ENCODE measurements at regions not wholly inside any gene's neighbourhood (a gene's known extent, or its start where the extent isn't known, plus 50 kb on each side); places are given as distances from the start of the nearest gene placed in this dataset.

DNA sequence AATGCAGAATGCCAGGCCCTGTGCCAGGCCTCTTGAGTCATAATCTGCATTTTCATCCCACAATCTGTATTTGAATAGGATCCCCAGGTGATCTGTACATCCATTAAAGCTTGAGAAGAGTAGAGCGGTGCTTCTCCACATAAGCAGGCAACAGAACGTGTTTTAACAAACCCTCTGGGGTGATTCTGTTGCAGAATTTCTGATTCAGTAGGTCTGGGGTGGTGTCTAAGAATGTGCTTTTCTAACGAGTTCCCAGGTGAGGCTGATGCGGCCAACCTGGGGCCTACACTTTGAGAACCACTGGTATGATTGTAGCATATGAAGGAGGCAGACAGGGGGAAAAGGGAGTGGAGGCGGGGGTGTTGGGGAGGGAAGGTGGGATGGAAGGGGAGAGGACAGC lies 78.4 kb upstream of the POU3F1 start:
- no peak overlapping the region for H3K4me2 ChIP-seq (ENCODE audit: insufficient read depth, low read length)
- CTCF ChIA-PET, result no interaction called here
- no peaks in the 10 kb centered on the region for H3K36me3 ChIP-seq (ENCODE audit: control insufficient read depth in 2 of 2, extremely low read depth in 1 of 2, insufficient read depth in 2 of 2, low read length in 2 of 2)
- H3K27ac ChIP-seq (ENCODE audit: insufficient read depth, low read depth, low read length), result no peak overlapping the region
- no peaks in the 10 kb centered on the region for H4K20me1 ChIP-seq (replicated peaks; ENCODE audit: control insufficient read depth, extremely low read depth, insufficient read depth, low read length)
- FAIRE-seq (no peak), DNase-seq (ENCODE audit: low read depth, low spot score) (no peak)
- H3K9me3 ChIP-seq (replicated peaks; ENCODE audit: control insufficient read depth, insufficient read depth, low read length), result no peaks in the 10 kb centered on the region
- no TSS peak for BruUV-seq (replicated peaks)
- dilution Hi-C loops (cut with MboI; ENCODE audit: extremely low pct_ligation_motif_present, low sequenced_read_pairs), result no loop called here
- POLR2A ChIA-PET, result no interaction called here
- H3K27me3 ChIP-seq (ENCODE audit: control insufficient read depth in 2 of 2, insufficient read depth in 2 of 2, low read length in 2 of 2), result no peaks in the 10 kb centered on the region
- no peaks in the 10 kb centered on the region for H3K9me1 ChIP-seq (replicated peaks; ENCODE audit: control insufficient read depth, extremely low read depth, insufficient read depth, low read length)
- H3K9ac ChIP-seq (replicated peaks; ENCODE audit: extremely low read depth, insufficient read depth, low read length), result no peak overlapping the region
- no peaks in the 10 kb centered on the region for H3K4me1 ChIP-seq (ENCODE audit: control insufficient read depth, extremely low read depth, insufficient read depth, low read length)
- H3K79me2 ChIP-seq (ENCODE audit: control insufficient read depth, insufficient read depth, low read length), result no peaks in the 10 kb centered on the region
- no peak overlapping the region for H3K4me3 ChIP-seq (replicated peaks in 1 of 3; ENCODE audit: insufficient read depth in 1 of 3, low read depth in 1 of 3, low read length in 3 of 3)
- H2AFZ ChIP-seq (ENCODE audit: low read depth, low read length), result no peak overlapping the region
- intact Hi-C loops (cut with micrococcal nuclease), result no loop called here
- TF ChIP-seq, protein P1, sequence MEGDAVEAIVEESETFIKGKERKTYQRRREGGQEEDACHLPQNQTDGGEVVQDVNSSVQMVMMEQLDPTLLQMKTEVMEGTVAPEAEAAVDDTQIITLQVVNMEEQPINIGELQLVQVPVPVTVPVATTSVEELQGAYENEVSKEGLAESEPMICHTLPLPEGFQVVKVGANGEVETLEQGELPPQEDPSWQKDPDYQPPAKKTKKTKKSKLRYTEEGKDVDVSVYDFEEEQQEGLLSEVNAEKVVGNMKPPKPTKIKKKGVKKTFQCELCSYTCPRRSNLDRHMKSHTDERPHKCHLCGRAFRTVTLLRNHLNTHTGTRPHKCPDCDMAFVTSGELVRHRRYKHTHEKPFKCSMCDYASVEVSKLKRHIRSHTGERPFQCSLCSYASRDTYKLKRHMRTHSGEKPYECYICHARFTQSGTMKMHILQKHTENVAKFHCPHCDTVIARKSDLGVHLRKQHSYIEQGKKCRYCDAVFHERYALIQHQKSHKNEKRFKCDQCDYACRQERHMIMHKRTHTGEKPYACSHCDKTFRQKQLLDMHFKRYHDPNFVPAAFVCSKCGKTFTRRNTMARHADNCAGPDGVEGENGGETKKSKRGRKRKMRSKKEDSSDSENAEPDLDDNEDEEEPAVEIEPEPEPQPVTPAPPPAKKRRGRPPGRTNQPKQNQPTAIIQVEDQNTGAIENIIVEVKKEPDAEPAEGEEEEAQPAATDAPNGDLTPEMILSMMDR (IDR thresholded peaks at IDR 0.05; ENCODE audit: extremely low read depth in 1 of 2, insufficient read depth in 1 of 2, low read depth in 1 of 2, low read length in 2 of 2), result no peak
- TF ChIP-seq JUN (IDR thresholded peaks at IDR 0.05; ENCODE audit: borderline replicate concordance, insufficient read depth, insufficient read length, low read depth) (no peak), GATA2 (IDR thresholded peaks at IDR 0.05; ENCODE audit: insufficient read depth, insufficient read length, low read depth, low read length) (no peak), MYC (IDR thresholded peaks at IDR 0.05; ENCODE audit: low read depth, low read length) (no peak)

DNA sequence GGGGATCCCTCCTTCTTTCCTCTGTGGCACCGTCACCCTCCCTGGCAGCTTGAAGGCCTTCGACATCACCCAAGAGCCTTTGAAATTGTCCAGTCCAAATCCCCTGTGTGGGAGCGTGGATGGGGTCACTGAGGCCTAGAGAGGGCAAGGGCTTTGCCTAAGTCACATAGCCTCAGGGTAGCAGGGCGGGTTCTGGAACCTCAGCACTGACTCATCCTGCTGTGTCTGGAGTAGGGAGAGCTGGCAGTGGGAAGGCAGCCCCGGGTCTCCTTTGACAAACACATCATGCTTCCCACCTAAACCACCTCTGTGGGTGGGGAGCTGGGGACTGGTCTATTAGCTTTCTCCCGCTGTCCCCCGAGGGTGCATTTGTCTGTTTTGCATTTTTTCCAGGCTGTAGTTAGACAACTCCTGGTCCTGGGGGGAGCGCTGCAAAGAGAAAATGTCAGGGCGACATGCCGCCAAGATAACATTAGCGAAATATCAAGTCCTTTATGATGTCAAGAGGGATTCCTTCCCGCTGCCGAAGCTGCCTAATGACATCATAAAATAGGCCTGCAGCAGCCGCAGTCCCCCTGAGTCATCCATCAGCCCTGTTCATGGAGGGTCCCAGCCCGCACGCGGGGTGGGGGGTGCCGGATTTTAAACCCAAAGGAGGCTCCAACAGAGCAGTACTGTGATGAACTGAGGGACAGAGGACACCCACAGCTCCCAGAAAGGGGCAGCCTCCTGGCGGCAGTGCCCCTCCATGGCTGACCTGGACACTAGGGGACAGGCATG lies 77.0 kb upstream of the POU3F1 start:
- Histone ChIP-seq H3K9ac (replicated peaks; ENCODE audit: extremely low read depth, insufficient read depth, low read length) (no peak overlapping the region), H3K4me1 (ENCODE audit: control insufficient read depth, extremely low read depth, insufficient read depth, low read length) (no peaks in the 10 kb centered on the region), H4K20me1 (replicated peaks; ENCODE audit: control insufficient read depth, extremely low read depth, insufficient read depth, low read length) (no peaks in the 10 kb centered on the region), H3K79me2 (ENCODE audit: control insufficient read depth, insufficient read depth, low read length) (no peaks in the 10 kb centered on the region), H3K9me1 (replicated peaks; ENCODE audit: control insufficient read depth, extremely low read depth, insufficient read depth, low read length) (no peaks in the 10 kb centered on the region), H2AFZ (ENCODE audit: low read depth, low read length) (no peak overlapping the region), H3K27me3 (ENCODE audit: control insufficient read depth in 2 of 2, insufficient read depth in 2 of 2, low read length in 2 of 2) (no peaks in the 10 kb centered on the region), H3K9me3 (replicated peaks; ENCODE audit: control insufficient read depth, insufficient read depth, low read length) (no peaks in the 10 kb centered on the region), H3K36me3 (ENCODE audit: control insufficient read depth in 2 of 2, extremely low read depth in 1 of 2, insufficient read depth in 2 of 2, low read length in 2 of 2) (no peaks in the 10 kb centered on the region), H3K4me3 (replicated peaks in 1 of 3; ENCODE audit: insufficient read depth in 1 of 3, low read depth in 1 of 3, low read length in 3 of 3) (no peak overlapping the region), H3K4me2 (ENCODE audit: insufficient read depth, low read length) (no peak overlapping the region), H3K27ac (ENCODE audit: insufficient read depth, low read depth, low read length) (no peak overlapping the region)
- intact Hi-C loops (cut with micrococcal nuclease), result no loop called here
- no TSS peak for BruUV-seq (replicated peaks)
- dilution Hi-C loops (cut with MboI; ENCODE audit: extremely low pct_ligation_motif_present, low sequenced_read_pairs), result no loop called here
- ChIA-PET CTCF (interaction anchor here (0.9 kb wide), 1 partner anchor 21 kb away, joined by 3 read pairs; no protein-coding TSS in a partner anchor), POLR2A (no interaction called here)
- DNase-seq (ENCODE audit: low read depth, low spot score) (no peak), FAIRE-seq (no peak)
- TF ChIP-seq GATA2 (IDR thresholded peaks at IDR 0.05; ENCODE audit: insufficient read depth, insufficient read length, low read depth, low read length) (no peak), POLR2A (IDR thresholded peaks at IDR 0.05; ENCODE audit: low read depth, low read length) (no peak), MYC (IDR thresholded peaks at IDR 0.05; ENCODE audit: low read depth, low read length) (no peak), JUN (IDR thresholded peaks at IDR 0.05; ENCODE audit: borderline replicate concordance, insufficient read depth, insufficient read length, low read depth) (no peak), FOS (IDR thresholded peaks at IDR 0.05; ENCODE audit: borderline replicate concordance, insufficient read depth, low read length) (no peak), EZH2 (IDR thresholded peaks at IDR 0.05; ENCODE audit: borderline replicate concordance, low read depth, low read length, severe bottlenecking) (no peak)
- TF ChIP-seq, protein P1 (IDR thresholded peaks at IDR 0.05; ENCODE audit: extremely low read depth in 1 of 2, insufficient read depth in 1 of 2, low read depth in 1 of 2, low read length in 2 of 2), result no peak
- TF ChIP-seq, protein P2, sequence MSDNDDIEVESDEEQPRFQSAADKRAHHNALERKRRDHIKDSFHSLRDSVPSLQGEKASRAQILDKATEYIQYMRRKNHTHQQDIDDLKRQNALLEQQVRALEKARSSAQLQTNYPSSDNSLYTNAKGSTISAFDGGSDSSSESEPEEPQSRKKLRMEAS (IDR thresholded peaks at IDR 0.05; ENCODE audit: insufficient read depth, insufficient read length), result no peak
